HG02938 (cell line): ENCODE measurements at regions not wholly inside any gene's neighbourhood (a gene's known extent, or its start where the extent isn't known, plus 50 kb on each side); places are given as distances from the start of the nearest gene placed in this dataset.
A peak's percentile ranks its signal among the peaks of the same experiment; 100 is the strongest.
"Not testable (repeated sequence)": the region's sequence is repeated elsewhere in the genome, so short reads cannot be mapped to it uniquely, and the experiment has no call there.

ENCODE experiments used
- ATAC-seq: cut with Tn5 transposase; IDR thresholded peaks from one replicate; pipeline ENCODE4 v1.9.1; 2021; ENCODE audit warnings: mild to moderate bottlenecking, moderate library complexity; ENCODE audit not compliant: unreplicated experiment

GRCh38 chr19:23984911-23985310 lies 70.2 kb downstream of the ZNF726 start:
- not testable (repeated sequence) for ATAC-seq

- no peak for ATAC-seq
These were observed 71.9 kb downstream of the ZNF726 start for GRCh38 chr19:23986623-23987022.

- no peak for ATAC-seq
These were observed 76.5 kb downstream of the ZNF726 start for GRCh38 chr19:23991170-23991569.

- ATAC-seq: no peak
These were observed 77.7 kb downstream of the ZNF726 start for GRCh38 chr19:23992348-23992747.

GRCh38 chr19:23993440-23993839 lies 78.8 kb downstream of the ZNF726 start:
- ATAC-seq: no peak

GRCh38 chr19:23996549-23996948 lies 81.9 kb downstream of the ZNF726 start:
- ATAC-seq: no peak

DNA sequence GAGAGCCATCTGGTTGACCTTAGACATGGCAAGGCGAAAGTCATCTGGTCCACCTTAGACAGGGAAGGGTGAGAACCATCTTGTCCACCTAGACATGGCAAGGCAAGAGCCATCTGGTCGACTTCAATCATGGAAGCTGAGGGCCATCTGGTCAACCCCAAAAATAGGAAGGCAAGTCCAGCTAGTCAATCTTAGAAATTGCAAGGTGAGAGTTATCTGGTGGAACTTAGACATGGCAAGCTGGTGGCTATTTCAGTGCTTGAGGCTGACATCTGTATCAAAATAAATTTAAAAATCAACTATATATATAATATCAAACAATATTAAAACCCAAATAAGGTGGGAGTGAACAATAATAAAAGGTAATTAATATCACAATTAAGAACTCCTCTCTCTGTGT lies 83.9 kb downstream of the ZNF726 start:
- no peak for ATAC-seq

DNA sequence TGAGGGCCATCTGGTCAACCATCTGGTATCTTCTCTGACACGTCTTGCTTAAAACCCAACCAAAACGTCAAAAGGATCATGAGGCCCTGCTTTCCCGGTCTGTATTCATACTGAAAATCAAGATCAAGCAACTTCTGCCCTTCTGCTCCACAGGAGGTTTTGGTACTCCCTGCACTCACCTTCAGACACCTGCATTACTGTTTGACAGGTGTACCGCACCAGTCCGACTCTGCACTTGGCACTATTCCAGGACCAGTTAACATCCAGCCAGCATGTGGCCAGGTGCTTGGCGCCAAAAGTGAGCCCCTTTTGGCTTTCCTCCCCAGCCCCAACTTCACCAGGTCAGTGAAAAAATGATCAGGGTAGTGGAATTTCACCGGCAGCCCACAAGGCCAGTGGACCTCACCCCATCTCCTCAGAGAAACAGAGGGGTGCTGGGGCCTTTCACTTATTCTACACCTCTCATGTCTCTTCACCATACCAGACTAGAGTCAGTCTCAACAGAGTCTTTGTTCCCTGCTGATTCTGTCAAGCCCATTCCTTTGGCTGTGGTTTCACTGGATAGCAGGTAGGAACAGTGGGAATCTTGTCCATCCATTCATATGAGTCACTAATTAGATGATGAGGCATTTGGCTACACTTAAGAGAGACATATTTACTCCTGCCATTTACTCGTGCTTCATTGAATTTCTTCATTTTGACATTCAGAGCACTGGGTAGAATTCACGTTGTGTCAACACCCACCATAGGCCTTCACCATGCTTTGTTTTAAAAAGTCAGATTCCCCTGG lies 85.3 kb downstream of the ZNF726 start:
- no peak for ATAC-seq

DNA sequence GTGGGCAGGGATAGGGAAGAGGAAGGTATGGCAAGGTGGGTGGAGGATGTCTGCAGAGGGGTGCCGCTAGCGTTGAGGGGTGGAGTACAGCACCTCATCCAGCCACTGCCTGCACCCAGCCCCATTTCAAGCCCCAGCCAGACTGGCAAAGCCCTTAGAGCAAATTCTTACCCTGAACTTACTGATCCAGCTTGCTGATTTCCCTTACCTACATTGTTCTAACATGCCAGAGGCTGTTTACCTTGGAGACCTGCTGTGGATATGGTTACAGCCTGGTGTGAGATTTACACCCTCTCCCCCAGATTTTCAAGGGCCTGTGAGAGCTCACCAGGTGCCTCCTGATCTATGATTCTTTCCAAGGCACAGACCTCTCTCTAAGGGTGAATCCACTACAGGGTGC lies 86.0 kb downstream of the ZNF726 start:
- ATAC-seq: no peak

- ATAC-seq: no peak
These were observed 84.6 kb upstream of the ZNF254 start for GRCh38 chr19:24002256-24002945.

- no peak for ATAC-seq
These were observed 83.5 kb upstream of the ZNF254 start for GRCh38 chr19:24003537-24003936.

DNA sequence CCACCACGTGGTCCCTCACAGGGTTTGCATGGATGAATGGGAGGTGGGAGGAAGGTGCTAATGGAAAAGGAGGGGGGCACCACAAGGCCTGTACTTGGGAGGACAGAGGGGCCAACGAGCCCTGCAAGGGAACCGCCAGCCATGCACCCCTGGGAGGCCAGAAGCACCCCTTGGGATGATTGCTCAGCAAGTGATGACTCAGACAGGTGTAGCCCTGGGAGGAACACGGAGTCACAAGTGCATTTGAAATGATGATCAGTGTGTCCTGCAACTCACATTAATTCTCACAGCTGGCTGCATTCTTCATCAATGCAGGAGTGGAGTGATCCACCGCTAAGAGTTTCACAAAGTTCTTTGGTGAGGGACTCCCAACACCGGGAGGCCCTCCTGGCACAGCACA lies 82.8 kb upstream of the ZNF254 start:
- ATAC-seq: no peak

GRCh38 chr19:24029941-24030636 lies 56.9 kb upstream of the ZNF254 start:
- no peak for ATAC-seq

- ATAC-seq: no peak
These were observed 54.3 kb upstream of the ZNF254 start for GRCh38 chr19:24032651-24033050.

GRCh38 chr19:24033301-24033962 lies 53.6 kb upstream of the ZNF254 start:
- ATAC-seq: peak; percentile 94

- peak; percentile 27 for ATAC-seq
These were observed 53.0 kb upstream of the ZNF254 start for GRCh38 chr19:24033963-24034342.

DNA sequence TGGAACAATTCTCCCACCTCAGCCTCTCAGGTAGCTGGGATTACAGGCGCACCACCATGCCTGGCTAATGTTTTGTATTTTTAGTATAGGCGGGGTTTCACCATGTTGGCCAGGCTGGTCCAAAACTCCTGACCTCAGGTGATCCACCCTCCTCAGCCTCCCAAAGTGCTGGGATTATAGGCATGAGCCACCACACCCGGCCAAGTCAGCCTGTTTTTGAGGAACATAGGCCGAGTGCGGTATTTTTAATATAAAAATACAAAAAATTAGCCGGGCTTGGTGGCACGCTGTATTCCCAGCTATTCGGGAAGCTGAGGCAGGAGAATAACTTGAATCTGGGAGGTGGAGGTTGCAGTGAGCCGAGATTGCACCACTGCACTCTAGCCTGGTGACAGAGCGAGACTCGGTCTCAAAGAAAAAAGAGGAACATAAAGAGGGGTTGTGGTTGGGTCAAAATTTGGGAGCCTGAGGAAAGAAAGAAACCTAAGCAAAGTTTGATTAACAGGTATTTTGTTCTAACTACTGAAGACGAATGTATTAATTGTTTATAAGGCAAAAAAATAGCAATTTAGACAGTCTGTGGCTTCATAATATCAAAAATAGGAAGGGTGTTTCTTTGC lies 51.6 kb upstream of the ZNF254 start:
- ATAC-seq: not testable (repeated sequence)
